HG03135 (cell line): ENCODE measurements at regions not wholly inside any gene's neighbourhood (a gene's known extent, or its start where the extent isn't known, plus 50 kb on each side); places are given as distances from the start of the nearest gene placed in this dataset.
"Not testable (repeated sequence)": the region's sequence is repeated elsewhere in the genome, so short reads cannot be mapped to it uniquely, and the experiment has no call there.

Experiments used
- ATAC-seq: cut with Tn5 transposase; IDR thresholded peaks from one replicate; pipeline ENCODE4 v1.9.1; 2021; ENCODE audit warnings: mild to moderate bottlenecking, moderate library complexity; ENCODE audit not compliant: unreplicated experiment

DNA sequence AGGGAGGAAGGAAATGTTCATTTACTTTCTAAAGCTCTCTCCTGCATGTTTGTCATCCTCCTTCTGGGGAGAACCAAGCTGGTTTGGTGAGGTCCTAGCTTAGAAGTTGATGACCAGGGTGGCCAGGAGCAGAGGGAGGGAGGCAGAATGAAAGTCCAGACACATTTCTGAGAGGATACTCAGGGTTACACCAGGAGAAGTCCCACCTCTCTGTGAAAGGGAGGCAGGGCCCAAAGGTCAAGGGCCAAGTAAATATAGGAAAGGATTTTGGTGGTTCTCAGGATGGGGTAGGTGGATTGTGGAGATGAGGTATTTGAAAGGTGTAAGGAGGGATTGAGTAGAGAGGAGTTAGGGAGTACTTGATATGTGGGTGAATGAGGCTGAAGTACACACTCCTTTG, 58.0 kb upstream of the FBXO11 start:
- ATAC-seq, result no peak

DNA sequence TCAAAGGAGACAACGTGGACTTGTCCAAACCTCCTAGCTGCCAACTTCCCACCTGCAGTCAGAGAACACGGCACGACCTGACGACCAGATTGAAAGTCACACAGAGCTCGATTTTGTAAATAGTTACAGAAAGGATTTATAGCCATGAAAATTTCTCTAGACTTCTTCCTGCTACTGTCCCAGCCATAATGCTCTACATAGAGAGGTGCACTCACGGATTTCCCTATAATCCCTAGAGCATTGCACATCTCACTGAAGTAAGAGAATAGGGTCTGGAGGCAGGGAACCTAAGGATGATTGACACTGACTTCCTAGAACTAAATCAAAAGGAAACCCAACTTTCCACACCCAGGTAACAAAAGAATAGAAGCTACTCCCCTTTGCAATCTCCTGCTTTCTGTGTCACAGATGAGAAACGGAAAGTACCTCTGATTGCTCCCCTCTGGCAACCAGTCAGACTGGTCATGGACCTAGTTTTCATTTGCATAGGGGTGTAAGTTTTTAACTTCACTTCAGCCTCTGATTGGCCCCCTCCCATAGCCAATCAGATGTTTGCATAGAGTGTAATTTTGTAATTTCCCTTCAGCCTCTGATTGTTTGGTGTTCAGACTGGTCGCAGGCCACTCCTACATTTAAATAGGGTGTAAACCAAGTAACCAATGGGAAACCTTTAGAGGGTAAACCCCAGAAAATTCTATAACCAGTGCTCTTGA, 58.6 kb upstream of the FBXO11 start:
- no peak for ATAC-seq

DNA sequence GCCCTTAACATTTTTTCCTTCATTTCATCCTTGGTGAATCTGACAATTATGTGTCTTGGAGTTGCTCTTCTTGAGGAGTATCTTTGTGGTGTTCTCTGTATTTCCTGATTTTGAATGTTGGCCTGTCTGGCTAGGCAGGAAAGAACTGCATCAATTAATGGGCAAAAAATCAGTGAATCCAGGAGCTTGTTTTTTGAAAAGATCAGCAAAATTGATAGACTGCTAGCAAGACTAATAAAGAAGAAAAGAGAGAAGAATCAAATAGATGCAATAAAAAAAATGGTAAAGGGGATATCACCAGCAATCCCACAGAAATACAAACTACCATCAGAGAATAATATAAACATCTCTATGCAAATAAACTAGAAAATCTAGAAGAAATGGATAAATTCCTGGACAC, 70.4 kb upstream of the FBXO11 start:
- not testable (repeated sequence) for ATAC-seq

DNA sequence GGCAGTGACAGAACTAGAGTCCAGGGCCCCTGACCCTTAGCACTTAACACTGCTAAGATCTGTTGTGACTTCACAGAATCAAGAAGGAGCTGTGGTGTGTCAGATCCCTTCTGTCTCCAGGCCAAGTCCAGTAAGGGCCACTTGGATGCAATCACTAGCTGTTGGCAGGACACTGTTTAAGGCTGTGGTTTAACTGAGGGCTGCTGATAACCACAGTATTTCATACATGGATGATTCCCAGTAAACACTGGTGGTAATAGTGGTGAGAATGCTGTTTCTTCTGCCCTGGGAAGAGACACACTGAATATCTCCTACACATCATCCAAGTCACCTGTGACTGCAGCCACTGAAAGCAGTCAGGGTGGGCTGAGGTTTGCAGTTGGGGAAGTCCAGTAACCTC, 77.7 kb upstream of the FBXO11 start:
- no peak for ATAC-seq

- ATAC-seq, result no peak
Measured at GRCh38 chr2:47990503-47990902, 84.2 kb upstream of the FBXO11 start.

- ATAC-seq, result no peak
Measured at GRCh38 chr2:47992671-47993070, 86.4 kb upstream of the FBXO11 start.

- no peak for ATAC-seq
Measured at GRCh38 chr2:47996808-47997207, 90.5 kb upstream of the FBXO11 start.

DNA sequence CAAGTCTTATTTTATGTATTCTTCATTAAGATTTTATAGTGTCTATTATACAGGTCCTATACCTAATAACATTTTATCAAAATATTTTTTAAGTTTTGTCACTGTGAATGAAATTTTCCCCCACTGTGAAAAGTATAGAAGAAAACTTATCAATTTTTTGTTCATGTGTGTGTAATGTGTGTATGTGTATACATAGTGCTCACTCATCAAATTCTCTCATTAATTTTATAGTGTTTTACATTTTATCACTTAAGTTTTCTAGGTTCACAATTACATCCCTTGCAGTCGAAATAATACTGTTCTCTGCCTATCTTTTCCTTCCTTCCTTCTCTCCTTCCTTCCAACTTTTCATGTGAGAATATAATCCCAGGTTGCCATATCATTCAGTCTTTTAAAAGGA, 93.2 kb upstream of the FBXO11 start:
- no peak for ATAC-seq

GRCh38 chr2:48001498-48001897, 95.2 kb upstream of the FBXO11 start:
- ATAC-seq, result no peak

DNA sequence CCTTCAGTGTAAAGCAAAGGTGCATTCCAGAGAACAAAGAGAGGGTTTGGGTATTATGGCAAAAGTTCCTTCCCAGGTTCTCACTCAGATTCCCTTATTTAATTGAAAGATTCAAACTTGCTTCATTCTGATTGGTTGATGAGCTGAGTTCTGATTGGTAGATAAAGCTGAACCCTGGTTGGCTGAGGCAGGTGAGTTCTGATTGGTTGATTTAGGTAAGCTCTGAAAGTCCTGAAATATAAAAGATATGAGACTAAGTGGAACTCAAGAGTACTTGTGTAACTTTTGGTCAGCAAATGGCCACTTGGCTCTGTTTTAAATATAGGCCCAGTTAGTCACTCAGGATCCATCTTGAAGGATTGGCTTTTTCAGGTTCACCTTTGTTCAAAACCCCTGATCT, 99.8 kb upstream of the FBXO11 start:
- ATAC-seq, result no peak

- no peak for ATAC-seq
Measured at GRCh38 chr2:48007699-48008268, 101.5 kb upstream of the FBXO11 start.

GRCh38 chr2:48009256-48009655, 103.0 kb upstream of the FBXO11 start:
- no peak for ATAC-seq

DNA sequence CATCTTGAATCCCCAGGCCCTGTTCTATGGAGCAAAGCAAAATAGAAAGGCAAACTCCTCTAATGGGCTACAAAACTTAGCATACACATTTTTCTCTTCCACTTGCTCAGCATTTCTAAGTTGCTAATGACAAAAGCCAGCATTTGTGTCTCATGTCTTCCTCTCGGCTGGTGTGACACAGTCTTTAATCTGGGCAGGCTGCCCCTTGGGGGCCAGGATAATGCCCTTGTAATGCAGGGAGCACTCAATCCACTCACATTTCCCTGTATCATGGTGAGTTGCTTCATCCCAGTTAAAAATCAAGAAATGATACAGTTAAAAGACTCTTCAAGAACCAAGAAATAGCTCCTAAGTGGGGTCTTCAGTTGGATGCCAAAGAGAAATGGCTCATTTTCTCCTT, 109.1 kb upstream of the FBXO11 start:
- no peak for ATAC-seq

- no peak for ATAC-seq
Measured at GRCh38 chr2:48016225-48017019, 110.1 kb upstream of the FBXO11 start.

DNA sequence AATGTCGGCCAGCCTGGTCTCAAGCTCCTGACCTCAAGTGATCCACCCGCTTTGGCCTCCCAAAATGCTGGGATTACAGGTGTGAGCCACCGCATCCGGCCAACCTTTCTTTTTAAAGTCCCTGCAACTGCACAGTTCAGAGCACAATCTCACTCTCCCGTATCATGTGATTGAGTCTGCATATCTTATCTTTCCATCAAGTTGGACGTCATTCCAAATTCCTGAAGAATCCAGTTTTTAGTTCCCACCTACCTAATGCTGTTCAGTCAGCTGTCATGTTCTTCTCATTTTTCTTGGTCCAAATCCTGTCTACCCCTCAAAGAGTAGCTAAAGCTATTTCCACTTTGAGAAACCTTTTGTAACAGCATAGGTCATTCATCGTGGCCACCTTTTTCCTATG, 110.8 kb upstream of the FBXO11 start:
- ATAC-seq, result no peak

GRCh38 chr2:48018480-48018879, 112.2 kb upstream of the FBXO11 start:
- no peak for ATAC-seq

- no peak for ATAC-seq
Measured at GRCh38 chr2:48026865-48027264, 120.6 kb upstream of the FBXO11 start.

DNA sequence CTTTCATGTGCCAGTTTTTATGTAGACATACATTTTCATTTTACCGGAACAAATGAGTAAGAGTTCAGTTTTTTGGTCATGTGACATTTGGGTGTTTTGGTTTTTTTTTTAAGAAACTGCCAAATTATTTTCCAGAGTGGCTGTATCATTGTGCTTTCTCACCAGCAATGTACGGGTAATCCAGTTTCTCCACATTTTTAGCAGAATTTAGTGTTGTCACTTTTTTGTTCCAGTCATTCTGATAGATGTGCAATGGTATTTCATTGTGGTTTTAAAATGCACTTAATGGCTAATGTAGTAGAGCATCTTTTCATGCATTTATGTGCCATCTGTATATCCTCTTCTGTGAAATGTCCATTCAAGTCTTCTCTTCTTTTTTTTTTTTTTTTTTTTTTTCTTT, 126.5 kb upstream of the FBXO11 start:
- ATAC-seq, result no peak

DNA sequence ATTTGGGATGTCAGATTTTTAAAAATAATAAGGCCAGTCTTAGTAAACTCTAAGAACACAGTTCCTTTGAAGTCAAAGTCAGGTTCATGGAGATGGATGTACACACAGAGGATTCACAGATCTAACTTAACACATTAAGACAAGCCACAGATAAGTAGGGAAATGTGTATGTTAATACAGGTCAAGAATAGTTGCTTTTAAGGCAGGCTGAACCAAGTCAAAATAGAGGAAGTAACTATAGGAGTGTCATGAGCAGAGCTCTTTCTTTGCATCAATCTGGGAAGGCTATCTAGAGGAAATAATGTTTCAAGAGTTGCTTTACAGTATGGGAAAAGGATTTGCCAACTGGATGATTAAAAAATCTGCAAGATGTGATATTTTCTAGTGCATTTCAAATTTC, 128.0 kb upstream of the FBXO11 start:
- ATAC-seq, result no peak

GRCh38 chr2:48036312-48036711, 130.0 kb upstream of the FBXO11 start:
- ATAC-seq, result no peak

DNA sequence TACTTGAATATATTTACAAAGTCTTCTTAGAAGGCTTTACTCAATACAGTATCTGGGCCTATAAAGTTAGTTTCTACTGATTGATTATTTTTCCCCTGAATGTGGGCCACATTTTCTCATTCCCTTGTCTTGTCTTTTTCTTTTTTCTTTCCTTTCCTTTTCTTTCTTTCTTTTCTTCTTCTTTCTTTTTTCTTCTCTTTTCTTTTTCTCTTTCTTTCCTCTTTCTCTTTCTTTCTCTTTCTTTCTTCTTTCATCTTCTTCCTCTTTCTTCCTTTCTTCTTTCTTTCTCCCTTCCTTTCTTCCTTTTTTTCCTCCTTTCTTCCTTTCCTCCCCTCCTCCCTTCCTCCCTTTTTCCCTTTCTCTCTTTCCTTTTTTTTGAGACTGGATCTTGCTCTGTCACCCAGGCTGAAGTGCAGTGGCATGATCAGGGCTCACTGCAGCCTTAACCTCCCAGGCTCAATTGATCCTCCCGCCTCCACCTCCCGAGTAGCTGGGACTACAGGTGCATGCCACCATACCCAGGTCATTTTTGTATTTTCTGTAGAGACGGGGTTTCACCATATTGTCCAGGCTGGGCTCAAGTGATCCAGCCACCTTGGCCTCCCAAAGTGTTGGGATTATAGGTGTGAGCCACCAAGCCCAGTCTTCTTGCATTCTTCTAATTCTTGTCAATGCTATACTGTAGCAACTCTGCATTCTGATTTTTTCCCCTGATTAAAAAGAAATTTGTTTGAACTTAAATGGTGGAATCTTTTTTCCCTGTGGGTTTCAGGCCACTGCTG, 133.1 kb upstream of the FBXO11 start:
- ATAC-seq, result no peak
